Adrenal gland (tissue), 9 donors: ENCODE measurements at regions not wholly inside any gene's neighbourhood (a gene's known extent, or its start where the extent isn't known, plus 50 kb on each side); places are given as distances from the start of the nearest gene placed in this dataset.

Experiments
- DNase-seq, 7 donors: peaks; one replicate each; pipeline ENCODE4 v3.0.0-alpha.2; 2019 to 2020
- H3K27ac ChIP-seq, 5 donors: fragments of 200-600 bp; sonication (generic) in 4 of 5; 1 replicate in 3 of 5; 2 replicates in 2 of 5; pipeline versions ENCODE4 v1.5.1 to v1.8.0; 2016 to 2020; ENCODE audit warnings: mild to moderate bottlenecking in 1 of 5
- H3K27me3 ChIP-seq: fragments of 200-600 bp; 2 replicates; pipeline ENCODE4 v1.8.0; 2021
- H3K36me3 ChIP-seq, 2 donors: fragments of 200-600 bp; replicated peaks in 1 of 2; 1 replicate in 1 of 2; 2 replicates in 1 of 2; pipeline versions ENCODE4 v1.5.1 to v1.8.0; 2018 to 2022
- H3K4me1 ChIP-seq, 2 donors: fragments of 200-600 bp; replicated peaks in 1 of 2; 1 replicate in 1 of 2; 2 replicates in 1 of 2; pipeline versions ENCODE4 v1.5.1 to v1.8.0; 2018 to 2021
- H3K4me3 ChIP-seq, 4 donors: fragments of 200-600 bp; sonication (generic) in 3 of 4; one replicate each; pipeline ENCODE4 v1.5.1; 2016 to 2018
- H3K9me3 ChIP-seq, 3 donors: fragments of 200-600 bp; sonication (generic) in 1 of 3; replicated peaks in 1 of 3; 1 replicate in 2 of 3; 2 replicates in 1 of 3; pipeline versions ENCODE4 v1.5.1 to v1.8.0; 2016 to 2021
- POLR2A ChIP-seq, 2 donors: fragments of 450-650 bp; IDR thresholded peaks; one replicate each; pipeline ENCODE4 v1.6.1; 2017; ENCODE audit warnings: antibody characterized with exemption in 2 of 2, mild to moderate bottlenecking in 2 of 2, moderate library complexity in 1 of 2
- WGBS, 4 donors: extraction: QIAGEN DNeasy Blood & Tissue Kit in 2 of 4; methylation state at CpG; one replicate each; pipeline versions ENCODE4 v1.1.5 to v1.1.7; 2013 to 2017; 5-methylcytosine and 5-hydroxymethylcytosine counted together
- intact Hi-C, 2 donors: fragments of 100-400 bp; cut with DNase I; formaldehyde crosslinking; loops; one replicate each; pipeline versions ENCODE4 v1.14.1 to v1.15.0; 2022 to 2023
- TF ChIP-seq, protein P1 (sequence below), 6 experiments: fragments of 450-650 bp in 4 of 6; fragments of 200-600 bp in 2 of 6; sonication (generic) in 1 of 6; IDR thresholded peaks; 1 replicate in 5 of 6; 2 replicates in 1 of 6; pipeline versions ENCODE4 v1.5.1 to v1.8.0; 2016 to 2021; ENCODE audit warnings: antibody characterized with exemption in 6 of 6, mild to moderate bottlenecking in 2 of 6, moderate library complexity in 1 of 6
- donor health status: healthy with polysubstance abuse.
- donor health status: Bipolar disorder and iron deficiency.
- donor health status: DM: yes; HTN: yes; CAD: no.
- donor health status: DM: no; HTN: no; CAD: no.
- donor health status: DM: no; HTN: no; CAD: no.

GRCh38 chr5:174625591-174626350 lies 98.6 kb upstream of the MSX2 start:
- peak in 4 of 7 donors; percentile 20 to 52 (median 32) for DNase-seq
- intact Hi-C loops = no loop called here
- TF ChIP-seq, protein P1, sequence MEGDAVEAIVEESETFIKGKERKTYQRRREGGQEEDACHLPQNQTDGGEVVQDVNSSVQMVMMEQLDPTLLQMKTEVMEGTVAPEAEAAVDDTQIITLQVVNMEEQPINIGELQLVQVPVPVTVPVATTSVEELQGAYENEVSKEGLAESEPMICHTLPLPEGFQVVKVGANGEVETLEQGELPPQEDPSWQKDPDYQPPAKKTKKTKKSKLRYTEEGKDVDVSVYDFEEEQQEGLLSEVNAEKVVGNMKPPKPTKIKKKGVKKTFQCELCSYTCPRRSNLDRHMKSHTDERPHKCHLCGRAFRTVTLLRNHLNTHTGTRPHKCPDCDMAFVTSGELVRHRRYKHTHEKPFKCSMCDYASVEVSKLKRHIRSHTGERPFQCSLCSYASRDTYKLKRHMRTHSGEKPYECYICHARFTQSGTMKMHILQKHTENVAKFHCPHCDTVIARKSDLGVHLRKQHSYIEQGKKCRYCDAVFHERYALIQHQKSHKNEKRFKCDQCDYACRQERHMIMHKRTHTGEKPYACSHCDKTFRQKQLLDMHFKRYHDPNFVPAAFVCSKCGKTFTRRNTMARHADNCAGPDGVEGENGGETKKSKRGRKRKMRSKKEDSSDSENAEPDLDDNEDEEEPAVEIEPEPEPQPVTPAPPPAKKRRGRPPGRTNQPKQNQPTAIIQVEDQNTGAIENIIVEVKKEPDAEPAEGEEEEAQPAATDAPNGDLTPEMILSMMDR (IDR thresholded peaks at IDR 0.05) = no peak
- no peak for TF ChIP-seq POLR2A (IDR thresholded peaks at IDR 0.05)
- Histone ChIP-seq H3K27ac (no peak overlapping the region), H3K36me3 (no peaks in the 10 kb centered on the region), H3K4me3 (no peak overlapping the region), H3K4me1 (no peaks in the 10 kb centered on the region), H3K27me3 (peaks cover 7% of the 10 kb centered on the region), H3K9me3 (no peaks in the 10 kb centered on the region)
- 43 to 48% (median 43%) methylated on average over 11 of the region's 11 CpGs for WGBS, 4 donors

- H3K9me3 ChIP-seq = no peaks in the 10 kb centered on the region
- DNase-seq = no peak
- H3K27me3 ChIP-seq = peaks cover under 1% of the 10 kb centered on the region
- no peaks in the 10 kb centered on the region for H3K36me3 ChIP-seq
- no peak overlapping the region for H3K27ac ChIP-seq
- WGBS, 4 donors = 71 to 81% (median 75%) methylated on average over 7 of the region's 7 CpGs
- intact Hi-C loops = no loop called here
- no peaks in the 10 kb centered on the region for H3K4me1 ChIP-seq
- TF ChIP-seq, protein P1 (IDR thresholded peaks at IDR 0.05) = no peak
- no peak for TF ChIP-seq POLR2A (IDR thresholded peaks at IDR 0.05)
- no peak overlapping the region for H3K4me3 ChIP-seq
Measured at GRCh38 chr5:174626369-174626920, 97.9 kb upstream of the MSX2 start.

DNA sequence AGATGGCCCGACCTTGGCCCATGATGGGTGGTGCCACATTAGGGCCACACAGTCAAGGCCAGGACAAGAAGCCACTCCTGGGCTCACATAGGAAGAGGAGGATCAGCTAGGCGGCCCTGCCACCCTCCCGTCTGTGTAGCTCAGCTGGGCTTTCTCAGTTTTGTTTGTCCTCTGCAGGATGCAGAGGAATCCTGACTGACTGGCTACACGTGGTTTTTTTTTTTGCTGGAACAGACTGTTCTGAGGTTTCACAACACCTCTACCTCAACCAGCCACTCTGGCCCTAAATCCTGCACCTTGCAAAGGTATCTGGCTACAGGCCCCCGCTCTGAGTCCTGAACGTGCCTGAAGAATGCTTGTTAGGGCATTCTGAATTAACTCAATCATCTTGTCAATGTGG lies 88.3 kb upstream of the MSX2 start:
- WGBS, 4 donors = 62 to 81% (median 75%) methylated on average over 6 of the region's 6 CpGs
- TF ChIP-seq POLR2A (IDR thresholded peaks at IDR 0.05) = no peak
- TF ChIP-seq, protein P1 (IDR thresholded peaks at IDR 0.05) = no peak
- intact Hi-C loops = no loop called here
- no peak for DNase-seq
- Histone ChIP-seq H3K9me3 (no peaks in the 10 kb centered on the region), H3K4me3 (no peak overlapping the region), H3K27me3 (no peaks in the 10 kb centered on the region), H3K27ac (no peak overlapping the region), H3K4me1 (no peaks in the 10 kb centered on the region), H3K36me3 (no peaks in the 10 kb centered on the region)

- 23 to 42% (median 37%) methylated on average over 4 of the region's 4 CpGs for WGBS, 4 donors
- Histone ChIP-seq H3K4me1 (no peaks in the 10 kb centered on the region), H3K36me3 (no peaks in the 10 kb centered on the region), H3K4me3 (no peak overlapping the region), H3K27ac (no peak overlapping the region), H3K9me3 (no peaks in the 10 kb centered on the region), H3K27me3 (no peaks in the 10 kb centered on the region)
- DNase-seq = no peak
- TF ChIP-seq POLR2A (IDR thresholded peaks at IDR 0.05) = no peak
- TF ChIP-seq, protein P1 (IDR thresholded peaks at IDR 0.05) = no peak
- intact Hi-C loops = no loop called here
Measured at GRCh38 chr5:174642816-174643405, 81.5 kb upstream of the MSX2 start.
